ENCODE measurements at regions not wholly inside any gene's neighbourhood (a gene's known extent, or its start where the extent isn't known, plus 50 kb on each side); places are given as distances from the start of the nearest gene placed in this dataset.

DNA sequence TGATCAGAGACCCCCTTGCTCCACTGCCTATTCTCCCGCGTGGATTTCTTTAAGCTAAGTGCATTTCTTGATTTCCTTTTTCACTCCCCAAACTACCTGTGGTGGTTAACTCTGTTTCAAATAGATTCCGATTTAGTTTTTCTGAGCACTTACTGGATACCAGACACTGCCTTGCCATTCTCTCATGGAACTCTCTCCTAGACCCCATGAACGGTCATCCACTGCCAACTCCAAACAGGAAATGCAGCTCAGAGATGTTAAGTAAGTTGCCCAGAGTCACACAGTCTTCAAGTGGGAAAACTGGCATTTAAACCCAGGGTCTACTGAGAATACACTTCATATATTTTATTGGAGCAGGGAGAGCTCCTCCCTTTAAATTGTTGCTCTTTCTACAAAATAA lies 199.4 kb downstream of the MAF start:
- TF ChIP-seq, protein P1, sequence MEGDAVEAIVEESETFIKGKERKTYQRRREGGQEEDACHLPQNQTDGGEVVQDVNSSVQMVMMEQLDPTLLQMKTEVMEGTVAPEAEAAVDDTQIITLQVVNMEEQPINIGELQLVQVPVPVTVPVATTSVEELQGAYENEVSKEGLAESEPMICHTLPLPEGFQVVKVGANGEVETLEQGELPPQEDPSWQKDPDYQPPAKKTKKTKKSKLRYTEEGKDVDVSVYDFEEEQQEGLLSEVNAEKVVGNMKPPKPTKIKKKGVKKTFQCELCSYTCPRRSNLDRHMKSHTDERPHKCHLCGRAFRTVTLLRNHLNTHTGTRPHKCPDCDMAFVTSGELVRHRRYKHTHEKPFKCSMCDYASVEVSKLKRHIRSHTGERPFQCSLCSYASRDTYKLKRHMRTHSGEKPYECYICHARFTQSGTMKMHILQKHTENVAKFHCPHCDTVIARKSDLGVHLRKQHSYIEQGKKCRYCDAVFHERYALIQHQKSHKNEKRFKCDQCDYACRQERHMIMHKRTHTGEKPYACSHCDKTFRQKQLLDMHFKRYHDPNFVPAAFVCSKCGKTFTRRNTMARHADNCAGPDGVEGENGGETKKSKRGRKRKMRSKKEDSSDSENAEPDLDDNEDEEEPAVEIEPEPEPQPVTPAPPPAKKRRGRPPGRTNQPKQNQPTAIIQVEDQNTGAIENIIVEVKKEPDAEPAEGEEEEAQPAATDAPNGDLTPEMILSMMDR (IDR thresholded peaks at IDR 0.05; ENCODE audit: low read length, missing control alignments) = no peak
- H3K4me3 ChIP-seq (replicated peaks; ENCODE audit: low read depth, low read length) = no peak overlapping the region
- DNase-seq (ENCODE audit: low read depth) = no peak

DNA sequence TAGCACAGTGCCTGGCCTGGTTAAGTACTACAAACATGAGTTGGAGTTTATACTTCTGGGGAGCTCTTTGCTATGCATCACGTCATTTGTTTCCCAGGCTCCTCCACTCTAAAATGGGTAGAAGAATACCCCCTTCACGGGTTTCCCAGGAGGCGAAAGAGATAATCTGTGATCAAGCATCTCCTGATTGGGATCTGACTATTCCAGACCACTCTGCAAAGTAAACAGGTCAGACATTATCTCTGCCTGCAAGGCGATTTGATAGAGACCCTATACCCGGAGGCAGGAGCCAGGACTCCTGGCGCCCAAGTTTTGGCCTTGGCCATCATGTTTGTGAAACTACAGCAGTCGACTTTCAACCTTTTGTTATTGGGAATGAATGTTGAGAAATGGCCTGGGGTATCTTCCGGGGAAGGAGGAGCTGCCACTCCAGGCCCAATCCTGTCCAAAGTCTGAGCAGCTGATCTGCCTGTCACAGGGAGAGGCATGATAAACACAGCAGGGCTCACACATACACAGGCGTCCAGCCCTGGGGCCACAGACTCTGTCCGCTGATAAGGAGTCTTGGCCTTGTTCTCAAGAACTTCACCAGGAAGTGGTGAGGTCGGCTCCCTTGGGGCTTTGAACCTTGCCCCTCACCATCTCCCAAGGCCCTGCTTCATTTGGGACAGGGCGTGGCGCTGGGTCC lies 199.9 kb downstream of the MAF start:
- TF ChIP-seq, protein P1 (IDR thresholded peaks at IDR 0.05; ENCODE audit: low read length, missing control alignments) = no peak
- DNase-seq (ENCODE audit: low read depth) = no peak
- no peak overlapping the region for H3K4me3 ChIP-seq (replicated peaks; ENCODE audit: low read depth, low read length)

DNA sequence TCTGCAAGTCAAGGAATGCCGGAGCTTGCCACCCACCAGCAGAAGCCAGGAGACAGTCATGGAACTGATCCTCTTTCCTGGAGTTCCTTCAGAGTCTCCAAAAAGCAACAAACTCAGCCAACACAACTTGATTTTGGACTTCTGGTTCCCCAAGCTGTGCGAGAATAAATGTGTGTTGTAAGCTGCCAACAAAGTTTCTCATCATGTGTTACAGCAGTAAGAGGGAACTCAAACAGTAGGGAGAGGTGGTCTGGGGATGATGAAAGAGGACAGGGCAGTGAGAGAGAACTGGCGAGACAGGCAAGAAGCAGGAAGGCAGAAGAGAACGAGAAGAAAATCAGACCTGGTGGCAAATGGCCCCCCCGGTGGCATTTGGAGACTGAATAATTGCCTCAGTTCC lies 204.9 kb downstream of the MAF start:
- H3K4me3 ChIP-seq (replicated peaks; ENCODE audit: low read depth, low read length) = no peak overlapping the region
- DNase-seq (ENCODE audit: low read depth) = no peak
- TF ChIP-seq, protein P1 (IDR thresholded peaks at IDR 0.05; ENCODE audit: low read length, missing control alignments) = no peak

DNA sequence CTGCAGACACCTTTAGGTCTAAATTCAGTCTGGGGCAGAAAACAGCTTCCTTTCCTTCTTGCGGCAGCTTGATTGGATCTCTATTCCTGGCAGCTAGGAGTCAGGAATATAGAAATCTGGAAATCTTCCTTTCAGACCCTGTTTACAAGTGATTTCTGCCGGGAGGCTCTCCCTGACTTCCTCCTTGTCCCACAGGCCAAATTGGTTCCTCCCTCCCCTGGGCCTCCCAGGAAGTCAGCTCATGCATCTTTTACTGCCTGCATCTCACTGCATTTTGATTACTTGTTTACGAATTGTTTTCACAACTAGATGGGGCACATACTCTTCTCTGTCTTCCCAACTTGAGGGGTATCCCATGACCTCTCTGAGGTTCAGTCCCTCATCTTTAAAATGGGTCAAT lies 206.3 kb downstream of the MAF start:
- TF ChIP-seq, protein P1 (IDR thresholded peaks at IDR 0.05; ENCODE audit: low read length, missing control alignments) = no peak
- no peak for DNase-seq (ENCODE audit: low read depth)
- no peak overlapping the region for H3K4me3 ChIP-seq (replicated peaks; ENCODE audit: low read depth, low read length)

DNA sequence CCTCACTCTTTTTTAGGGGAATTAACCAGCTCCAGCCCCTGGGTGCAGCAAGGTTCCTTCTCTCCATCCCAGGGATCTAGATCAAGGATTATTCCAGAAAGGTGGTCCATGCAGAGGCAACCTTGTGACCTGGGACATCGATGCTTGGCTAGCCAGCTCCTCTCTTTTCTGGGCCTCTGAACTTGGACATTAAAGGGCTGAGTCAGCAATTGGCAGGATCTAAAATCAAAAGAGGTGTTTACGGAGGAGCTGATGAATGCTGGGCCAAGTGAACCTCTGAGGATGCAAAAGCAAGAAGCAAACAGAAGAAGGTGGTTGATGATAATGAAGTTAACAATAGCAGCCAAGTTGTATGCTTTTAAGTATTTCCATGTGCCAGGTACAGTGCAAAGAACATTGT lies 207.0 kb downstream of the MAF start:
- DNase-seq (ENCODE audit: low read depth) = no peak
- TF ChIP-seq, protein P1 (IDR thresholded peaks at IDR 0.05; ENCODE audit: low read length, missing control alignments) = no peak
- H3K4me3 ChIP-seq (replicated peaks; ENCODE audit: low read depth, low read length) = no peak overlapping the region

DNA sequence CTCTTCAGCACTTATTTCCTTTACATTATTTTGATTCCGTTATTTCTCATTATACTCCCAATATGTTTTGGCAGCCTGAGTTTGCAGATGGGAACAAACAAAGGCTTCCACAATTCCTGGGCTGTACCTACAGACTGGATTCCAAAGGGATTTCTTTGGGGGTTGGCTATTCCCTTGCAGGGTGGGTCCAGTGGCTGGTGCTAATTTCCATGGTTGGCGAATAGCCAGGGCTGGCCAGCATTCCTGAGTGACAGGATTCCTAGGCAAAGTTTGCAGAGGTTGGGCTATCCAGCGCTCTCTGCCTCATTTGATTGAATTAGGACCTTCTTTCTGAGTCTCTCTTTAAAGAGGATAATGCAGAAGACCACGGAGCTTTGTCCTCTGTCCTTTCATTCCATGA lies 207.4 kb downstream of the MAF start:
- no peak for DNase-seq (ENCODE audit: low read depth)
- TF ChIP-seq, protein P1 (IDR thresholded peaks at IDR 0.05; ENCODE audit: low read length, missing control alignments) = no peak
- no peak overlapping the region for H3K4me3 ChIP-seq (replicated peaks; ENCODE audit: low read depth, low read length)

DNA sequence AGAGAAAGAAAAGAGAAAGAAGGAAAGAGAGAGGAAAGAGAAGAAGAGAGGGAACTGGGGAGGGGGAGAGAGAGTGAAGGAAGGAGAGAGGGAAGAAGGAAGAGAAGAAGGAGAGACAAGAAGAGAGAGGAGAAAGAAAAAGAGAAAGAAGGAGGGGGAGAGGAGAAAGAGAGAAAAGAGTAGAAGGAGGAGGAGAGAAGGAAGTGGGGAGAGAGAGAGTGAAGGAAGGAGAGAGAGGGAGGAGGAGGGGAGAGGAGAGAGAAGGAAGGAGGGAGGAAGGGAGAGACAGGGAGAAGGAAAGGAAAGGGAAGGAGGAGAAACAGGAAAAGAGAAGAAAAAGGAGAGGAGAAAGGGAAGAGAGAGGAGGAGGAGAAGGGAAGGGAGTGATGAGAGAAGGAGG lies 208.5 kb downstream of the MAF start:
- no peak overlapping the region for H3K4me3 ChIP-seq (replicated peaks; ENCODE audit: low read depth, low read length)
- no peak for DNase-seq (ENCODE audit: low read depth)
- TF ChIP-seq, protein P1 (IDR thresholded peaks at IDR 0.05; ENCODE audit: low read length, missing control alignments) = no peak

All from fibroblast of pulmonary artery (primary cell).